ENCODE measurements at regions not wholly inside any gene's neighbourhood (a gene's known extent, or its start where the extent isn't known, plus 50 kb on each side); places are given as distances from the start of the nearest gene placed in this dataset.

DNA sequence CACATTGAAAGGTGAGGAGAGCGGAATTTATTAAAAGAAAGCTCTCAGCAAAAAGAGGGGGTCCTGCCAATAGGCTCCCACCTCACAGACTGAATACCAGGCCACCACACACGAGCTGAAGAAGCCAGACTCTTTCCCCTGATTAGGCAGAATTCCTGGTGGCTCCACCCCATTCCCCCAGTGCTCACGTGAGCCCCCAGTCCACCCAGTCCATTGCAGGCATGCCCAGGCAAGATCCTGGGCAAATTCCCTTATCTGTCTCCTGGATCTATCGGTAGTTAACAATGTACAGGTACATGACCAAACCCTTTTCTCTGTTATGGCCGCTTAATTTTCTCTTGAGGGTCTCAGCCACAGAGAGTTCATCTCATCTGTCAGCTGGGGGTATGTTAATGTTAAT, 54.6 kb upstream of the BTG3 start:
- TF ChIP-seq CTCF (IDR thresholded peaks at IDR 0.05; ENCODE audit: insufficient read depth, low read length), result no peak
- no peak for TF ChIP-seq POLR2AphosphoS5 (IDR thresholded peaks at IDR 0.05; ENCODE audit: low read depth)
- TF ChIP-seq, protein P1, sequence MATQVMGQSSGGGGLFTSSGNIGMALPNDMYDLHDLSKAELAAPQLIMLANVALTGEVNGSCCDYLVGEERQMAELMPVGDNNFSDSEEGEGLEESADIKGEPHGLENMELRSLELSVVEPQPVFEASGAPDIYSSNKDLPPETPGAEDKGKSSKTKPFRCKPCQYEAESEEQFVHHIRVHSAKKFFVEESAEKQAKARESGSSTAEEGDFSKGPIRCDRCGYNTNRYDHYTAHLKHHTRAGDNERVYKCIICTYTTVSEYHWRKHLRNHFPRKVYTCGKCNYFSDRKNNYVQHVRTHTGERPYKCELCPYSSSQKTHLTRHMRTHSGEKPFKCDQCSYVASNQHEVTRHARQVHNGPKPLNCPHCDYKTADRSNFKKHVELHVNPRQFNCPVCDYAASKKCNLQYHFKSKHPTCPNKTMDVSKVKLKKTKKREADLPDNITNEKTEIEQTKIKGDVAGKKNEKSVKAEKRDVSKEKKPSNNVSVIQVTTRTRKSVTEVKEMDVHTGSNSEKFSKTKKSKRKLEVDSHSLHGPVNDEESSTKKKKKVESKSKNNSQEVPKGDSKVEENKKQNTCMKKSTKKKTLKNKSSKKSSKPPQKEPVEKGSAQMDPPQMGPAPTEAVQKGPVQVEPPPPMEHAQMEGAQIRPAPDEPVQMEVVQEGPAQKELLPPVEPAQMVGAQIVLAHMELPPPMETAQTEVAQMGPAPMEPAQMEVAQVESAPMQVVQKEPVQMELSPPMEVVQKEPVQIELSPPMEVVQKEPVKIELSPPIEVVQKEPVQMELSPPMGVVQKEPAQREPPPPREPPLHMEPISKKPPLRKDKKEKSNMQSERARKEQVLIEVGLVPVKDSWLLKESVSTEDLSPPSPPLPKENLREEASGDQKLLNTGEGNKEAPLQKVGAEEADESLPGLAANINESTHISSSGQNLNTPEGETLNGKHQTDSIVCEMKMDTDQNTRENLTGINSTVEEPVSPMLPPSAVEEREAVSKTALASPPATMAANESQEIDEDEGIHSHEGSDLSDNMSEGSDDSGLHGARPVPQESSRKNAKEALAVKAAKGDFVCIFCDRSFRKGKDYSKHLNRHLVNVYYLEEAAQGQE (IDR thresholded peaks at IDR 0.05; ENCODE audit: insufficient replicate concordance, low read depth), result no peak
- TF ChIP-seq SPI1 (IDR thresholded peaks at IDR 0.05; ENCODE audit: borderline replicate concordance, low read depth), result no peak
